C4-2B (cell line): ENCODE measurements at regions not wholly inside any gene's neighbourhood (a gene's known extent, or its start where the extent isn't known, plus 50 kb on each side); places are given as distances from the start of the nearest gene placed in this dataset.

Source experiments
- H3K27ac ChIP-seq: fragments of 450-650 bp; 2 replicates; pipeline ENCODE4 v1.5.1; 2017
- ZFX ChIP-seq: fragments of 450-650 bp; IDR thresholded peaks from 2 replicates; pipeline ENCODE4 v1.6.1; 2017
- TF ChIP-seq, protein P1 (sequence below): fragments of 450-650 bp; conservative IDR thresholded peaks from 2 replicates; pipeline ENCODE4 v1.5.1; 2017; ENCODE audit warnings: mild to moderate bottlenecking

DNA sequence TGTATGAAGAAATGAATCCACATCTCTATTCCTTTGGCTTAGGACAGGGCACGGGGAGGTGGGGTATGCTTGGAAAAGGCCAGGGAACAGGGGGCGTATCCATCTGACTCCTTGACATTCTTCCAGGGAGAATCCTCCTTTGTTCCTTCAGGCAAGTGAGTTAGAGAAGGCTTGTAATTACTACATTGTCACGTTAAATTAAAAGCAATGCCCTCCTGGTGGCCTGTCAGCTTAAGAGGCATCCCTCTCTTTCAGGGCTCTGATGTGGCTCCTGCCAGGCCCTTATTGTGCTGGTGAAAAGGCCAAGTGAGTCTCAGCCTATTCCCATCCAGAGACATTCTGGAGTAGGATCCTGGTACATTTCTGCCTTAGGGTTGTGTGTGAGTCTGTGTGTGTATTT, 128.3 kb downstream of the FOXA2 start:
- no peak overlapping the region for H3K27ac ChIP-seq
- TF ChIP-seq, protein P1, sequence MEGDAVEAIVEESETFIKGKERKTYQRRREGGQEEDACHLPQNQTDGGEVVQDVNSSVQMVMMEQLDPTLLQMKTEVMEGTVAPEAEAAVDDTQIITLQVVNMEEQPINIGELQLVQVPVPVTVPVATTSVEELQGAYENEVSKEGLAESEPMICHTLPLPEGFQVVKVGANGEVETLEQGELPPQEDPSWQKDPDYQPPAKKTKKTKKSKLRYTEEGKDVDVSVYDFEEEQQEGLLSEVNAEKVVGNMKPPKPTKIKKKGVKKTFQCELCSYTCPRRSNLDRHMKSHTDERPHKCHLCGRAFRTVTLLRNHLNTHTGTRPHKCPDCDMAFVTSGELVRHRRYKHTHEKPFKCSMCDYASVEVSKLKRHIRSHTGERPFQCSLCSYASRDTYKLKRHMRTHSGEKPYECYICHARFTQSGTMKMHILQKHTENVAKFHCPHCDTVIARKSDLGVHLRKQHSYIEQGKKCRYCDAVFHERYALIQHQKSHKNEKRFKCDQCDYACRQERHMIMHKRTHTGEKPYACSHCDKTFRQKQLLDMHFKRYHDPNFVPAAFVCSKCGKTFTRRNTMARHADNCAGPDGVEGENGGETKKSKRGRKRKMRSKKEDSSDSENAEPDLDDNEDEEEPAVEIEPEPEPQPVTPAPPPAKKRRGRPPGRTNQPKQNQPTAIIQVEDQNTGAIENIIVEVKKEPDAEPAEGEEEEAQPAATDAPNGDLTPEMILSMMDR = no peak
- TF ChIP-seq ZFX = no peak

DNA sequence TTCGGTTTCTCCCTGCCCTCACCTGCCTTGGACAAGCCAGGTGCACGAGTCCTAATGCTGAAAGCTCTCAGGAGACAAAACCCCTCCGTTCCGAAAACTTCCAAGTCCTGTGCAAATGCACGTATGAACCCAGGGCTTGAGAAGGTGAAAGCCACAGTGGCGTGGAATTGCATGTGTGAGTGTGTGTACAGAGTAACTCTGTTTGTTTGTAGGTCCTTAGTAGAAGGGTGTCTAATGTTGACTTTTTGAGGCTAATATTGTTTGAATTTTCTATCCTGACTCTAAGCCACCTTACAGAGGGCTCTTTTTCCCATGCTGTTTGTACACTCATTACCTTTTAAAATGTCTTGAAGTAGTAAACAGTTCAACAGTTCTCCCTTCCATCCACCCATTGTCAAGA, 129.1 kb downstream of the FOXA2 start:
- TF ChIP-seq ZFX = no peak
- TF ChIP-seq, protein P1 = no peak
- no peak overlapping the region for H3K27ac ChIP-seq

DNA sequence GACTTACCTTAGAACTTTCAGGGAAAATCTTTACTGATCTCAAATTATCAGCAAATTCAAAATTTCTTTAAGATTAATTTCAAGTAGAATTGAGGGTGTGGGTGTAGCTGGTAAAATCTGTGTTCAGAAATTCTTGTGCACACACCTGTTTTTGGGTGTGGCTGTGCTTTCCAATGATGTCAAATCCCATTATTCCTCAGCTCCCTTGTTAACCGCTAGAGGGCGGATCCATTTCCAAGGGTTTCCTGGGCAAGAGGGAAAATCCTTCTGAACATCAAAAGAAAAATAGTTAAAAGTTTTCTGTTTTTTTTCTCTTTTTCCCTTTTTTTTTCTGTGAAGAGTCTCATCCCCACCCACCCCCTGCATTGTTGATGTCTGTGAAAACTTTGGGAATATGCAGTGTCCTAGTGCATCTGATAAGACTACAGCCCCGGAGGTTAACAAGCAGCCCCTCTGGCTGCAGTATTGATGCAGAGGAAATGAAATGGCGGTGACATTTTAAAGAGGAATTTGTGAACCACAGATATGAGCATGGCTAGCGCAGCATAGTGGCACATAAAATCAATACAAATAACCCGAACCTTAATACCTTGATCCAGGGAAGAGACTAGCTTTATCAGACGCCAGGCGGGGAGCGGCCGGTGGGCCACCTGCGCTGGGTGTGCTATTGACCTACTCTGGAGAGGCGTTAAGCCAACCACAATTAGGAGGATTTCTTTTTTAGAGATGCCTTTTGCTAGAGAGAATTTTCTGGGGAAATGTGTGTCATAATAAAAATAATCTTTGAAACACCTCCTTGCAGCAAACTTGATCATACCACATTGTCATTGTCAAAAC, 130.9 kb downstream of the FOXA2 start:
- TF ChIP-seq, protein P1 = peak; percentile 86
- TF ChIP-seq ZFX = no peak
- no peak overlapping the region for H3K27ac ChIP-seq

DNA sequence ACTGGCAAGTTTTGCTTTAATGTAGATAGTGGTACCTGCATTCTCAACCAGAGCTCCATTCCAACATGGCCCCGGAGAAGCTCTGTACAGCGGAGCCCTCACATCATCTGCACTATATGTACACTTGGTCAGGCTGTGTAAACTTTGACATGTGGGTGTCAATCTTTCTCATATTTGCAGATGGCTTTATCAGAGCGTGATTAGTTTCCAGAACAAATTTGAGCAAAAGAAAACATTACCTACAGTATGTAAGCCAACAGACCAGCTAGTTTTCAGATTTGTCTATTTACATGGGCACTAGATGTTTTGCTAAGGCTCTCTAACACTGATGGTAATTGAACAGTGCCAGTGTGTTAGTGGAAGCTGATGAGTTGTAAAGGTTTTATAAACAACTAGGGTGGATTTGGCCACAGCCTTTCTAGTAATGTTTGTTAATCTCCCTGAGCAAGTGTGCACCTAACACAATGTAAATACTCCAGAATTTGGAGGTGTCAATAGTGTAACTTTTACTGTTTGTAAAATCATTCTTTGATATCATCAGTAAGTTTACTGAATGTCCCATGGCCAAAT, 131.8 kb downstream of the FOXA2 start:
- no peak overlapping the region for H3K27ac ChIP-seq
- no peak for TF ChIP-seq ZFX
- TF ChIP-seq, protein P1 = no peak

DNA sequence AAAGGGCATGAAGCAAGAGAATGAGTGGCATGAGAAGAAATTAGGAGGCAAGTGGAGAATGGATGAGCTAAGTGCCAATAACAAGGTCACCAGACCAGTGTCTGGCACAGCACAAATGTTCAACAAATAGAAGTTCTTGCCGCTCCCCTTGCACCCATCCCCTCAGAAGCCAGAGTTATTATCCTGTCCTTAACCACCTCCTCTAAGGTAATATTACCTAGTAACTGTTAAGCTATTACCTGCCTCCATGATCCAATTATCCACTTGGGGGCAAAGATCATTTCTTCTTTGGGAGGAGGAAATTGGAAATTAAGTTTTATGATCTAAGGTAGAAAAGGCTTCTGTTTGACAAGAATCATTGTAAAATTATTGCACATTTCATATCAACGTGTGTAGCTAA, 133.8 kb downstream of the FOXA2 start:
- TF ChIP-seq, protein P1 = no peak
- no peak for TF ChIP-seq ZFX
- no peak overlapping the region for H3K27ac ChIP-seq

DNA sequence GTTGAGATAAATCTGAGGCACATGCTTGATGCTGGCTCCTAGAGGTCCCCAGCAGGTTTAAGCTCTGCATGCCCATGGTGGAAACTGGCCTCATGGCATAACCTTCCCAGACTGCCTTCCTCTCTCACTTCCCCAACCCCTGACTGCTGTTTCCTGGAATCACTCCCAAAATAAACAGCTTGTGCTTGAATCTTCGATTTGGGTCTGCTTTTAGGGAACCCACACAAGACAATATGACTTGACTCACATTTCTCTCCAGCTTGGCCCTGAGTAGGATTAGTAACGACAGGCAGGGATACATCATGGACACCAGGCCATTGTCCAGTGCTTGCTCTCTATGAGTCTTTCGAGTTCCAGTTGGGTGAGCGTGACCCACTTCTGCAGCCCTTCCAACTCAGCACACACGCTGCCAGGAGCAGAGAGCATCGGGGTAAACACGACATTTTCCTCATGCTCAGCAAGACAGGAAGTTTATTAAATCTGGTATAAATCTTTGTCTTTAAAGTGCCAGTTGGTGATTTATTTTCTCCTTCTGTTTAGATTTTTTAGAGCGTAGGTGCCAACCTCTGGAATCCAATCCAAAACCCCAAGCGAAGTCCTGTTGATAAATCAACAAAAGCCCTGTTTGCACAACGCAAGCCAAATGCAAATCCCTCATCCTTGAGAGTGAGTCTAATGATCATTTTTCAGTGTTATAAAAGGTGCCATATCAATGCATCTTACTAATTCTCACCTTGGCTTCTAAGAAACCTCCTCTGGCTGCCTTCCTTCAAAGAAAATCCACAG, 135.0 kb downstream of the FOXA2 start:
- TF ChIP-seq, protein P1 = no peak
- TF ChIP-seq ZFX = no peak
- H3K27ac ChIP-seq = no peak overlapping the region

DNA sequence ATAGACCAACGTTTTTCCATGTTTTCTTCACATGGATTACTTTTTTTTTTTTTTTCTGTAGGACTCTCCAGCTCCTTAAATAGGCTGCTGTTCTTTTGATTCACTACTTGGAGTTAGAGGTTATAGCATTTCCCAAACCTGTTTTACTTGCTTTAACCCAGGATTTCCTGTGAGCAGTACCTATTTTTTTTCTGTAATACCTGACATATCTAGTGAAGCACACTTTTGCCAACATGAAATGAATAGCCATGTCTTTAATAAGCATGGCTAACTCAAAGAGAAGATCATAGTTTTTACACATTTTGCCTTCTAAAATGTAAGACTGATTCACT, 137.0 kb downstream of the FOXA2 start:
- no peak overlapping the region for H3K27ac ChIP-seq
- TF ChIP-seq, protein P1 = no peak
- no peak for TF ChIP-seq ZFX
